22Rv1 (cell line): ENCODE measurements at regions not wholly inside any gene's neighbourhood (a gene's known extent, or its start where the extent isn't known, plus 50 kb on each side); places are given as distances from the start of the nearest gene placed in this dataset.

Experiments used
- ZFX ChIP-seq: fragments of 450-650 bp; IDR thresholded peaks from 2 replicates; pipeline ENCODE4 v1.6.1; 2017; ENCODE audit warnings: antibody characterized with exemption, borderline replicate concordance
- TF ChIP-seq, protein P1 (sequence below): fragments of 450-650 bp; IDR thresholded peaks from 2 replicates; pipeline ENCODE4 v1.5.1; 2017; ENCODE audit warnings: mild to moderate bottlenecking

DNA sequence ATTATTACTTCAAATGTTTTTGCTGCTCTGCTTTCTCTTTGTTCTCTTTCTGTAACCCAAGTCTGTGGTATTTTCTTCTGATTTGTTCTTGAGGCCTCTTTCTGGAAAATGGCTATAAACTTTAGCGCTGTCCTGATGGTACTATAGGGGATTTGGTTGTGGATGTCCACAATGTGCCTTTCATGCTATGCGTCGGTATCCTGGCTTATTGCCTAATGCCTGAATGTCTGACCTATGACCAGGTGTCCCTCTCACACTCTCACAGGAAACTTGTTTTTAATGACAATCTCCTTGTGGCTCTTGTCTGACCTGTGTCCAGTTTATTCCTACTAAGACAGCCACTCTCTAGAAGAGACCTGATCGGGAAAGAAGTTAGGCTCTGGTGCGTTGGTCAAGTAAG is 222.4 kb upstream of the NR3C2 start:
- TF ChIP-seq, protein P1, sequence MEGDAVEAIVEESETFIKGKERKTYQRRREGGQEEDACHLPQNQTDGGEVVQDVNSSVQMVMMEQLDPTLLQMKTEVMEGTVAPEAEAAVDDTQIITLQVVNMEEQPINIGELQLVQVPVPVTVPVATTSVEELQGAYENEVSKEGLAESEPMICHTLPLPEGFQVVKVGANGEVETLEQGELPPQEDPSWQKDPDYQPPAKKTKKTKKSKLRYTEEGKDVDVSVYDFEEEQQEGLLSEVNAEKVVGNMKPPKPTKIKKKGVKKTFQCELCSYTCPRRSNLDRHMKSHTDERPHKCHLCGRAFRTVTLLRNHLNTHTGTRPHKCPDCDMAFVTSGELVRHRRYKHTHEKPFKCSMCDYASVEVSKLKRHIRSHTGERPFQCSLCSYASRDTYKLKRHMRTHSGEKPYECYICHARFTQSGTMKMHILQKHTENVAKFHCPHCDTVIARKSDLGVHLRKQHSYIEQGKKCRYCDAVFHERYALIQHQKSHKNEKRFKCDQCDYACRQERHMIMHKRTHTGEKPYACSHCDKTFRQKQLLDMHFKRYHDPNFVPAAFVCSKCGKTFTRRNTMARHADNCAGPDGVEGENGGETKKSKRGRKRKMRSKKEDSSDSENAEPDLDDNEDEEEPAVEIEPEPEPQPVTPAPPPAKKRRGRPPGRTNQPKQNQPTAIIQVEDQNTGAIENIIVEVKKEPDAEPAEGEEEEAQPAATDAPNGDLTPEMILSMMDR = no peak
- TF ChIP-seq ZFX = no peak
